ENCODE measurements at regions not wholly inside any gene's neighbourhood (a gene's known extent, or its start where the extent isn't known, plus 50 kb on each side); places are given as distances from the start of the nearest gene placed in this dataset.

GRCh38 chr10:55160655-55161283, 359.7 kb upstream of the PCDH15 start:
- DNase-seq (ENCODE audit: low spot score), result no peak

GRCh38 chr10:55158633-55159032, 357.6 kb upstream of the PCDH15 start:
- DNase-seq (ENCODE audit: low spot score), result no peak

GRCh38 chr10:55146032-55146431, 345.0 kb upstream of the PCDH15 start:
- DNase-seq (ENCODE audit: low spot score), result no peak

GRCh38 chr10:55144001-55144400, 343.0 kb upstream of the PCDH15 start:
- DNase-seq (ENCODE audit: low spot score), result no peak

DNA sequence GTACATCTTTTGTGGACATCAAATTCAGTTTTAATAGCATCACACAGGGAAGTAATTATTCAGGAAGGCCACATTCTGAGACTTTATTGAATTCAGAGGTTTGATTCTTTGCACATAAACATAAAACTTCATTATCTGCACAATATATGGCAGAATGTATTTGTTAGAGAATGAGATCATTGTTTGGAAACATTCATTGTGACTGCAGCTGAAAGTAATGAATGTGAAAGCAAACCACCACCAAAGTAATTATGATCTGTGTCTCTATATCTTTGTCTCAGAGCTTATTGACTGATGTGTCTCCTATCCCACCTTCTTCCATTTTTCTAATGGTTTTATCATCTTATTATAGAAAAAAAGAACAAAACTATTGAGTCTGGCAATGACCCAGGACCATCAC, 340.9 kb upstream of the PCDH15 start:
- DNase-seq (ENCODE audit: low spot score), result no peak

GRCh38 chr10:55137063-55137462, 336.0 kb upstream of the PCDH15 start:
- DNase-seq (ENCODE audit: low spot score), result no peak

GRCh38 chr10:55104738-55105137, 303.7 kb upstream of the PCDH15 start:
- DNase-seq (ENCODE audit: low spot score), result no peak

DNA sequence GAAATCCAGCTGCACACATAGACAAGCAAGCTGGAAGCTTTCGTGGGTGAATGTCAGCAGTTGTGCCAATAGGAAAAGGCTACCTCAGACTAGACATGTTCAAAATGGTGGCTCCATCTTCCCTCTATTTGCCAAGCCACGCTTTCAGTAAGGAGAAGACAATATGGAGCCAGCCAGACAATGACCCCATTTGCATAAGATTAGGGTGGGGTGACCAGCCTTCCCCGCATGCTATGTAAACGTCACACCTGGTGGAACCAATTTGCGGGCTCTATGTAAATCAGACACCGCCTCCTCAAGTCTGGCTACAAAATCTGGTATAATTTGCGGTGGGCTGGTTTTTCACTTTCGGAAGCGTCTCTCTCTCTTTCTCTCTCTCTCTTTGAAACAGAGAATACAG, 297.4 kb upstream of the PCDH15 start:
- DNase-seq (ENCODE audit: low spot score), result no peak

- DNase-seq (ENCODE audit: low spot score), result no peak
Measured at GRCh38 chr10:55091691-55092328, 290.8 kb upstream of the PCDH15 start.

GRCh38 chr10:55078121-55078520, 277.1 kb upstream of the PCDH15 start:
- DNase-seq (ENCODE audit: low spot score), result no peak

DNA sequence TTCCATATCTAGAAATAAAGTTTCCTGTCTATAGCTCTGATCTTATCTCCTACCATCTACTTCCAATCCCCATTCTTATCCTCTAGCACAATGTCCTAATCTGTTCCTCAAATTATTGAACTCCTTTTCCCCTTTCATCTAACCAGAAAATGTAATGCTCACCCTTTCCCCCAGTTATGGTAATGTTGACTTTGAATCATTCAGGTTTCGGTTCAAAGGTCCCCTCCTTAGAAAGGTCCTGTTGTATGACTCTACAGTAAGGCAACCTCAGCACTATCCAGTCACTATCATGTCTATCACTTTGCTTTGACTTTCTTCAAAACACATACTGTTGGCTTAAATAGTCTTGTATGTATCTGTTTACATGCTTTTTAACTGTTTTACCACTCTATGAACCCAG, 264.2 kb upstream of the PCDH15 start:
- no peak for DNase-seq (ENCODE audit: low spot score)

- DNase-seq (ENCODE audit: low spot score), result no peak
Measured at GRCh38 chr10:55063811-55064210, 262.8 kb upstream of the PCDH15 start.

GRCh38 chr10:55062349-55062748, 261.3 kb upstream of the PCDH15 start:
- no peak for DNase-seq (ENCODE audit: low spot score)

- no peak for DNase-seq (ENCODE audit: low spot score)
Measured at GRCh38 chr10:55058800-55059199, 257.8 kb upstream of the PCDH15 start.

DNA sequence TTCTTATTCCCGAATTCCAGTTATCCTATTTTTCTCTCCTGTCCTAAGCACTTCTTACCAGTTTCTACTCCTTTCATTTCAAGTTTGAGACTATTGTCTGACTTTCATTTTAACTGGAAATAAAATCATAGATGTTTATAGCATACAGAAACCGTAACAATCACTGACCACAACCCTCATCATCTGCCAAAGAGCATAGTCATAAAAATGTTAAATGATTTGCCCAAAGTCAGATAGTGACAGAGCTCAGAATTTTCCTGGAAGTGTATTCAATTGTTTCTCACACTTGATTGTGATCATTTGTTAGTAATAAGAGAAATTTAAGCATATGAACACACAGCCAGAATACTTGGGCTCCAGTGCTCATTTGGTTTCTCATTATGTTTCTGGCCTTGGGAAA, 250.5 kb upstream of the PCDH15 start:
- DNase-seq (ENCODE audit: low spot score), result no peak

DNA sequence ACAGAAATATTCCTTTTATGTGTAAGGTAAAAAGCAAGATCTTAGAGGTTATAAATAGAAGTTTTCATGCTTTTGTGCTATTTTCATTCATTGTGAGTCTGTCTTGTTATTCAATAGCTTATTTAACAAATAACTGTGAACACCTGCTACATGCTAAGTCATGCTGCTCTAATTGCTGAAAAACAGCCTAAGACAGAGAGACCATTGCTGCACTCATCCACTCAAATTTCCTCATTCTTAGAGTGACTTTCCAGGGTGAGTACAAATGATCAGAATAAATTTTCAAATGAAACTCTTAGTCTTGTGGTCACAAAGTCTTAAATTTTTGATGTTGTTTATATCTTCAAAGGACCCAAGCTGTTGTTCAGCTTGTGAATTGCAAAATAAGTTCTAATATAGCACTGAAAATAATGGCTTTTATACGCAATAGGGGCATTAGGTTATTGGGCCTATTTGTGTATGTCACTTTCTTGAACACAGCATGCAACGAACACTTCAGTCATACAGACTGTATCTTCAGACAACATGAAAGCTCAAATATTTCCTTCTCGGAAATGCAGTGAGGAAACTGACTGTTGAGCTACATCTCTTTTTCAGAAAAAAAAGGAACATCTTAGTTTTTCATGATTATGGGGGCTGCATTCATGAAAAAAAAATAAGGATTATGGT, 247.9 kb upstream of the PCDH15 start:
- DNase-seq (ENCODE audit: low spot score), result no peak

DNA sequence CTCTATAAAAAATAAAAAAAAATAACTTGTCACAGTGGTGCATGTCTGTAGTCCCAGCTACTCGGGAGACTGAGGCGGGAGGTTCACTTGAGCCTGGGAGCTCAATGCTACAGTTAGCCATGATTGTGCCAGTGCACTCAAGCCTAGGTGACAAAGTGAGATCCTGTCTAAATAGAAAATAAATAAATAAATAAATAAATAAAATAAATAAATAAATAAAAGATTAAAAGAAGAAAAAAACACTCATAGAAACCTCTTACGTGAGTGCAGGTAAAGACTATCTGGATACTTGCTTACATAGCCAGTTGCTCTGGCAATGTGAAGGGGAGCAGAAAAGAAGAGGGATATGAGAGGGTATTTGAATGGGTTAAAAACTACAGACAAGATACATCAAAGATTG, 242.5 kb upstream of the PCDH15 start:
- DNase-seq (ENCODE audit: low spot score), result no peak

DNA sequence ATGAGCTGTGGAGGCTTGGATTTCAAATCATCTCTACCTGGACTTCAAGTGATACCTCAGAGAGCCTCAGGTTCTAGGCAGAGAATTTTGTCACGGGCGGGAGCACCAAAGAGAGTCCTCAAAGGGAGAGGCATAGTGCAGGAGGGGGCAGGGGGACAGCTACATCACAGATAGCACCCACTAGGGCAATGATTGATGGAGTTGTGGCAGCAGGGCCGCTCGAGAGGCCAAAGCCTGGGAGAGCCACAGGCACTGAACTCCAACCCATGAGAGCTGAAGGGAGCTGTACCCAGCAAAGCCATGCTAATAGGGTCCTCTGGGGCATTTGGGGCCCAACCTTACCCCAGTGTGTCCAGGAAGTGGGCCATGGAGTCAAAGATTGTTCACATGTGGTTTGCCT, 232.0 kb upstream of the PCDH15 start:
- no peak for DNase-seq (ENCODE audit: low spot score)

DNA sequence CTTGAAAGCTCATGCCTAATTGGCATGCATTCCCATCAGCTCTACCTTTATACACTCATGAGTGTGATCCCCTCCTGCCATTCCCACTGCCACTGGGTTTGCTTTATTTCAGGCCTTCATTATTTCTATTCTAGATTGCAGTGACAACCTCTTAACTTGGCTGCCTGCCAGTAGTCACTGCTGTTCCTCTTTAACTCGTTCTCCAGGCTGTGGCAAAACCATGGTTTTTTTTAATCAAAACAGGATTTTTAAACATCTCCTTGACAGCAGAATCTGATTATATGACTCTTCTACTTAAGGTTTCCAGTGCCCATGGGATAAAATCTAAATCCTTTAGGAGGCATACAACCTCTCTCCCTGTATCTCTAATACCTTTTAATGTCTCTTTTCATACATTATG, 223.7 kb upstream of the PCDH15 start:
- DNase-seq (ENCODE audit: low spot score), result no peak

- DNase-seq (ENCODE audit: low spot score), result no peak
Measured at GRCh38 chr10:55019439-55019838, 218.4 kb upstream of the PCDH15 start.

GRCh38 chr10:55013318-55013717, 212.3 kb upstream of the PCDH15 start:
- DNase-seq (ENCODE audit: low spot score), result no peak

GRCh38 chr10:55002420-55002819, 201.4 kb upstream of the PCDH15 start:
- no peak for DNase-seq (ENCODE audit: low spot score)

DNA sequence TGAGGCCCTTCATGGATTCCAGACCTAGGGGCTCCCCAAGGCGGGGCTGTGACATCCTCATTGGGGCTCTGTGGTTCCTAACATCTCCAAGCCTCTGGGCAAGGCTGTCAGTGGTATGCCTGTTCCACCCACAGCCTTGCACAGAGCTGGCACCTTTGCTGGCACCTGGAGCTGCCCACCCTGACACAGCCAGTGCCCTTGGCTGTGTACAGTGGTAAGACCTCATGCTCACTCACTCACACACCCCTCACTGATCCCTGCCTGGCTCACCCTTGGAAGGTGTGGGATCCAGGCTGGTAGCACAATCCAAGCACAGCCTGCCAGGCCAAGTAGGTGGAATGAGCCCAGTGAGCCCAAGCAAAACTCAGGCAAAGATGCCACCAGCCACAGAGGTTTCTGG, 200.4 kb upstream of the PCDH15 start:
- no peak for DNase-seq (ENCODE audit: low spot score)

DNA sequence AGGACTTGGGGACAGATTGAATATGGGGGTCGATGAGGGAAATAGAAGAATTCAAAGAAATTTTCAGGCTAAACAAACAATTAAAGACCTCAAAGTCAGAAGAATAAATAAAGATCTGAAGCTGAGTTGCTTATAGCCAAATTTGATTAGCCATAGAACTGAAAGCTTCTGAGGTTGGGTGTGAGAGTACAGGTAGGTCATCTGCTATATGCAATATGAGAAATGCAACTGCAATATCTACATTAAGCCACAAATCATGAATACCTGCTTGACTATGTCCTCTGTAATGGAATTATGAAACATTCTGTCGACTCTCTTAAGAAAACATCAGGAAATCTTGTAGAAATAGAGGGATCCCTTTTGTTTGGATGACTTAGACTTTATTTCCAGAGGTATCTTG, 192.1 kb upstream of the PCDH15 start:
- DNase-seq (ENCODE audit: low spot score), result no peak

Measured in left forelimb (tissue), 1 donor.